ELF-1 (cell line): ENCODE measurements at regions not wholly inside any gene's neighbourhood (a gene's known extent, or its start where the extent isn't known, plus 50 kb on each side); places are given as distances from the start of the nearest gene placed in this dataset.
"Not testable (repeated sequence)": the region's sequence is repeated elsewhere in the genome, so short reads cannot be mapped to it uniquely, and the experiment has no call there.

Experiments
- DNase-seq: peaks from one replicate; pipeline ENCODE4 v3.0.0-alpha.2; 2016; ENCODE audit warnings: low read depth, low spot score

GRCh38 chr10:78455236-78455635, 421.6 kb downstream of the RPS24 start:
- DNase-seq, result no peak

- no peak for DNase-seq
Measured at GRCh38 chr10:78455811-78456210, 422.1 kb downstream of the RPS24 start.

GRCh38 chr10:78456649-78457400, 423.2 kb downstream of the RPS24 start:
- DNase-seq, result no peak

GRCh38 chr10:78457804-78458482, 424.3 kb downstream of the RPS24 start:
- no peak for DNase-seq

- no peak for DNase-seq
Measured at GRCh38 chr10:78458983-78459638, 425.4 kb downstream of the RPS24 start.

- DNase-seq, result no peak
Measured at GRCh38 chr10:78459639-78460037, 426.0 kb downstream of the RPS24 start.

- no peak for DNase-seq
Measured at GRCh38 chr10:78460204-78460603, 426.5 kb downstream of the RPS24 start.

GRCh38 chr10:78461333-78461732, 427.7 kb downstream of the RPS24 start:
- DNase-seq, result no peak

GRCh38 chr10:78462176-78462575, 428.5 kb downstream of the RPS24 start:
- no peak for DNase-seq

GRCh38 chr10:78462726-78463228, 429.1 kb downstream of the RPS24 start:
- no peak for DNase-seq

GRCh38 chr10:78464118-78464855, 430.6 kb downstream of the RPS24 start:
- DNase-seq, result no peak

- DNase-seq, result no peak
Measured at GRCh38 chr10:78464856-78465267, 431.2 kb downstream of the RPS24 start.

GRCh38 chr10:78465431-78465830, 431.8 kb downstream of the RPS24 start:
- DNase-seq, result no peak

- DNase-seq, result no peak
Measured at GRCh38 chr10:78467496-78468106, 433.9 kb downstream of the RPS24 start.

- DNase-seq, result not testable (repeated sequence)
Measured at GRCh38 chr10:78468731-78469130, 435.1 kb downstream of the RPS24 start.

- DNase-seq, result no peak
Measured at GRCh38 chr10:78470267-78471103, 436.8 kb downstream of the RPS24 start.

GRCh38 chr10:78471326-78471722, 437.7 kb downstream of the RPS24 start:
- DNase-seq, result peak; percentile 37

GRCh38 chr10:78471723-78472550, 438.3 kb downstream of the RPS24 start:
- peak; percentile 79 for DNase-seq

GRCh38 chr10:78472551-78472890, 438.9 kb downstream of the RPS24 start:
- peak; percentile 68 for DNase-seq

- peak; percentile 85 for DNase-seq
Measured at GRCh38 chr10:78473006-78473405, 439.3 kb downstream of the RPS24 start.
